COLO668 (cell line): ENCODE measurements at regions not wholly inside any gene's neighbourhood (a gene's known extent, or its start where the extent isn't known, plus 50 kb on each side); places are given as distances from the start of the nearest gene placed in this dataset.
A peak's percentile ranks its signal among the peaks of the same experiment; 100 is the strongest.

Experiments used
- DNase-seq: peaks from one replicate; lab custom pipeline; 2025; ENCODE audit not compliant: unreplicated experiment; lab: John Stamatoyannopoulos, UW

- no peak for DNase-seq
Measured at GRCh38 chr5:155903791-155904190, 423.2 kb upstream of the SGCD start.

GRCh38 chr5:155905364-155905763 is 421.6 kb upstream of the SGCD start:
- DNase-seq, result no peak

- DNase-seq, result peak; percentile 2
Measured at GRCh38 chr5:155906046-155906445, 420.9 kb upstream of the SGCD start.

GRCh38 chr5:155908543-155908942 is 418.4 kb upstream of the SGCD start:
- DNase-seq, result no peak

- no peak for DNase-seq
Measured at GRCh38 chr5:155912291-155912690, 414.7 kb upstream of the SGCD start.

GRCh38 chr5:155914766-155915165 is 412.2 kb upstream of the SGCD start:
- no peak for DNase-seq

- DNase-seq, result no peak
Measured at GRCh38 chr5:155915601-155916000, 411.4 kb upstream of the SGCD start.

DNA sequence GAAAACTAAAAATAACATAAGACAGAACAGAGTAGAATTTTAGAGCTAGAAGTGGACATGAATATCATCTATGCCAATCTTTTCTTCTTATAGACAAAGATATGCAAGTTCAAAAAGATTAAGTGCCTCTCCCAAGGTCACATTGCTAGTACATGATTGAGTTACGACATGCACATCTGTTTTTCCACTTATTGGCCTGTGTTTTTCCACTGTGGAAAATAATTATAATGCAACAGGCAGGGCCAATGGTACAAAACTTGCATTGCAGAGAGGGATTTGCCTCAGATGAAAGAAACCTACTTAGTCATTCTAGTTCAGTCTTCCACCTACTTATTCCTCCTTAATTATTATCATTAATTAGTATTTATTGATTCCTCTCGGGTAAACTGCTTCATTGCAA is 407.8 kb upstream of the SGCD start:
- no peak for DNase-seq

DNA sequence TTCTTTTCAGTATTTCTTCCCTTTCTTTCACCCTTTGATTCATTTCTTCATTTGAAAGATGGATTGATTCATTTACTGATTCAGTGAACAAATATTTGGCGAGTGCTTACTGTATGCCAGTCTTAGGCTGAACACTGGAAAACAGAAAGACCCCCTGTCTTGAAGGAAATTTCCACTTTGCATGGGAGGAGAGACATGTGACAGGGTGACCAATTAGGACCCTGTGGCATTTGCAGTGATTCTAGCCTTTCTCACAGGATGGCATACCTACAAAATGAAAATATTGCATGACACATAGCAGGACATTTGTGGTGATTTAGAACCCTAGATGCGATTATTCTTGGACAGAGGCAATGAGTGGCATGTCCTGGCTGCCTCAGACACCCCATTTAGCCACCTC is 407.2 kb upstream of the SGCD start:
- DNase-seq, result no peak

DNA sequence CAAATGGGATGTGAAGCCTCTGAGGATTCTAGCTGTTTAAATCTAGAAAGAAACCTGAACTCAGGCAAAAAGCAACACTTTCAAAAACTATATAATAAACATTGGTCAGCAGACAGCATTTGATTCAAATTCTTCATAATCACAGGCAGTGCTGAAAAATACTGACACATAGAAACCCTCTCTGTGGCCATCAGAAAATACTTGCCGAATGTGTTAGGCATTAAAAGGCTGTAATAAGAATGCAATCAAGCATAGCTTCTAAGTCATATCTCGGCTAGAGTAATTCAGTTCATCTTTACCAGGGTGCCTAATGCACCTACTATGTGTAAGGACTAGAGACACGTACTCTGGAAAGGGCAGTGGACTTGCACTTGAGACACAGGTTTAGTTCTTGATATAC is 405.3 kb upstream of the SGCD start:
- no peak for DNase-seq

GRCh38 chr5:155923784-155924183 is 403.2 kb upstream of the SGCD start:
- DNase-seq, result no peak

DNA sequence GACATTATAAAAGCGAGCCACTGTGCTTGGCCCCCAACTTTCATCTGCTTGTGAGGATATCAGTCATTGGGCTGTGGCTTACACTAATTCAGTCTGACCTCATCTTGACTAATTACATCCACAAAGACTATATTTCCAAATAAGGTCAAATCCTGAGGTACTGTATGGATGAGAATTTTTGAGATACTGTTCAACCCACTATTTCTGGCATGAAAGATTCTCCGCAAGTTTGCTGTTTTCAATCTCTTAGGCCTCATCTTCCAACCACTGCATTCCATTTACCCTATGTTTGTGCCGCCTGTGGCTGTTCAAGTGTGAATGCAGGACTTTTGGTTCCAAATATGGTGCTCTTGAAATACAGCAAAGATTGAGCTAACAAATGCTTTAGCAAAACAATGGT is 400.9 kb upstream of the SGCD start:
- no peak for DNase-seq

GRCh38 chr5:155926766-155927165 is 400.2 kb upstream of the SGCD start:
- no peak for DNase-seq

- DNase-seq, result no peak
Measured at GRCh38 chr5:155929112-155929511, 397.9 kb upstream of the SGCD start.

DNA sequence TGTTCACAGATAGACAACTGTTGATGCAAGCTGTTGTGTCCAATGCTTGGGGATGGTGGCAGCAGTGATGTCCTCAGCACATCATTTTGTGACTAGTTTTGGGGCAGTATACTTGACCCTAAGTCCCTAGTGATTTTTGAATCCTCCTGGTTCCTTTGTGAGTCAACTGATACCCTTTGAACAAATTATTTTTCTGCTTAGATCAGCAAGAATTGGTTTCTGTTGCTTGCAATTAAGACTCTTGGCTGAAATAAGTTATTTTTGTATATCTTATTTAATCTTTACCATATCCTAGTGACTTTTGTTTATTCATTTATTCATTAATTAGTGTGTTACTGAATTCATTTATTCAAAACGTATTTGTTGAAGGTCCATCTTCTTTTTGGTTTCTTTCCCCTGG is 392.0 kb upstream of the SGCD start:
- no peak for DNase-seq

GRCh38 chr5:155935723-155936122 is 391.2 kb upstream of the SGCD start:
- no peak for DNase-seq

DNA sequence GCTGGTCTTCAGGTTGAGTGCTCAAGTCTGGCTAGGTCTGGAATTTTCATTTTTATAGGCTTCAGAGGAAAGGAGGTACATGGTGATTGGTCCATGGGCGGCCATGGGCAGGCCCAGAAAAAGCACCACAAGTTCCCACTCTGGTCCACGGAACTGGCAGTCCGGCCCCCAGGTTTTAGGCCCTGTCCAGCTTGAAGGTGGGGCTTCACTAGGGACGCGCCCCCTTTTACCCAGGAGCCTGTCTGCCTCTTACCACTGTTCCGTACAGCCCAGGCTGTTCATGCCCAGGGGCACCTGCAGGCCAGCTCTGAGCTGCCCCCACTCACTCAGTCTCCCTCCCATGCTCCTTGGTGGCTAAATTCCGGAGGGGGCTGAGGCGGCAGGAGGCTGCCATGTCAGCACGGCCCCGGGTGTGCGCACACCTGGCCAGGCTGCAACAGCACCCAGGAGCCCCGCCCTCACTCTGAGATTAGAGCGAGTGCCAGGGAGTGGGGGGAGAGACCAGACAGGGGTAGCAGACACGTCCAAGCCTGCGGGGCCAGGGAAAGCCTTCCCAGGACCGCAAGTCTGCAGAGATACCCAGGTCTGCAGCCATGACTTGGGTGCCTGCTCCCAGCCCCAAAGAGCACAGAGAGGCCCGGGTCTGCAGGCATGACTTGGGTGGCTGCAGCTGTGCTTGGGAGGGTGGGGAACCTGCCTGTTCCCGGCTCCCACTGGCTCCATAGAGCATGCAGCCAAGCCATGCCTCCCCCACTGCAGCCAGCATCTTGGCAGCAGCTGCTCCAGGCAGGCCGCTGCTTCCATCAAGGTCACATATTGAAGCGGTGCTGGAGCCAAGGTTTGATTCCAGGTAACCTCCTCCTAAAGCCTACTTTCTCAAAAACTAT is 390.2 kb upstream of the SGCD start:
- DNase-seq, result no peak

- DNase-seq, result no peak
Measured at GRCh38 chr5:155938051-155938450, 388.9 kb upstream of the SGCD start.

- no peak for DNase-seq
Measured at GRCh38 chr5:155941340-155941739, 385.6 kb upstream of the SGCD start.

- DNase-seq, result peak; percentile 23
Measured at GRCh38 chr5:155943516-155944407, 383.2 kb upstream of the SGCD start.

GRCh38 chr5:155947394-155948062 is 379.4 kb upstream of the SGCD start:
- DNase-seq, result no peak

- no peak for DNase-seq
Measured at GRCh38 chr5:155948576-155948975, 378.4 kb upstream of the SGCD start.
